ENCODE measurements at regions not wholly inside any gene's neighbourhood (a gene's known extent, or its start where the extent isn't known, plus 50 kb on each side); places are given as distances from the start of the nearest gene placed in this dataset.
"Not testable (repeated sequence)": the region's sequence is repeated elsewhere in the genome, so short reads cannot be mapped to it uniquely, and the experiment has no call there.

- no peak for DNase-seq
These were observed 1384.1 kb downstream of the UQCRFS1 start for GRCh38 chr19:27828829-27829228.

- DNase-seq = no peak
These were observed 1388.8 kb downstream of the UQCRFS1 start for GRCh38 chr19:27824108-27824507.

GRCh38 chr19:27822336-27822735 lies 1390.6 kb downstream of the UQCRFS1 start:
- no peak for DNase-seq

DNA sequence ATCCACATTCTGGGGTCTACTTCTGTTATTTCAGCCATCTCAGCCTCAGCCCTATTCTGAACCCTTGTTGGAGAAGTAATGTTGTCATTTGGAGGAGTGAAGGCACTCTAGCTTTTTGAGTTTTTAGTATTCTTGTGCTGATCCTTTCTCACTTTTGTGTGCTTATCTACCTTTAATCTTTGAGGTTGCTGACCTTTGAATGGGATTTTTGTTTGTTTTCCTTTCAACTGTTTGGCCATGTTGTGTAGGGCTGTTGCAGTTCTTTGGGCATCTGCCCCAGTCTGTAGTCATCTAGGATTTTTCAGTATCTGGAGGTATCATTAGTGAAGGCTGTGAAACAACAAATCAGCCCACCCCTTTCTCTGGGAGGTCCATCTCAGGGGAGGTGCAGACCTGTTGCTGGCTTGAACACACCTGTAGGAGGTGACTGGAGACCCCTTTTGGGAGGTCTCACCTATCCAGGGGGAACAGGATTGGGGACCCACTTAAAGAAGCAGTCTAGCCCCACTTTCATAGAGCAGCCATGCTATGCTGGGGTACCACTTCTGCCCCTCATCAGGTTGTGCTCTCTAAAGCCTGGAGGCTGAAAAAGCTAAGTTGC lies 1391.4 kb downstream of the UQCRFS1 start:
- DNase-seq = no peak

DNA sequence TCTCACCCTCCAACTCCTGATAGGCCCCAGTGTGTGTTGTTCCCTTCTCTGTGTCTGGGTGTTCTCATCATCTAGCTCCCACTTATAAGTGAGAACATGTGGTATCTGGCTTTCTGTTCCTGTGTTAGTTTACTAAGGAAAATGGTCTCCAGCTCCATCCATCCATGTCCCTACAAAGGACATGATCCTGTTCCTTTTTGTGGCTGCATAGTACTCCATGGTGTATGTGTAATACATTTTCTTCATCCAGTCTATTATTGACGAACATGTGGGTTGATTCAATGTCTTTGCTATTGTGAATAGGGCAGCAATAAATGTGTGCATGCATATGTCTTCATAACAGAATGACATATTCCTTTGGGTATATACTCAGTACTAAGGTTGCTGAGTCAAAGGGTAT lies 1397.0 kb downstream of the UQCRFS1 start:
- DNase-seq = no peak

DNA sequence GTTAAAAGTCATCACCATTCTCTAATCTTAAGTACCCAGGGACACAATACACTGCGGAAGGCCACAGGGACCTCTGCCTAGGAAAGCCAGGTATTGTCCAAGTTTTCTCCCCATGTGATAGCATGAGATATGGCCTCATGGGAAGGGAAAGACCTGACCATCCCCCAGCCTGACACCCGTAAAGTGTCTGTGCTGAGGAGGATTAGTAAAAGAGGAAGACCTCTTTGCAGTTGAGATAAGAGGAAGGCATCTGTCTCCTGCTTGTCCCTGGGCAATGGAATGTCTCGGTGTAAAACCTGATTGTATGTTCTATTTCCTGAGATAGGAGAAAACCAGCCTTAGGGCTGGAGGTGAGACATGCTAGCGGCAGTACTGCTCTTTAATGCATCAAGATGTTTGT lies 1398.1 kb downstream of the UQCRFS1 start:
- not testable (repeated sequence) for DNase-seq

DNA sequence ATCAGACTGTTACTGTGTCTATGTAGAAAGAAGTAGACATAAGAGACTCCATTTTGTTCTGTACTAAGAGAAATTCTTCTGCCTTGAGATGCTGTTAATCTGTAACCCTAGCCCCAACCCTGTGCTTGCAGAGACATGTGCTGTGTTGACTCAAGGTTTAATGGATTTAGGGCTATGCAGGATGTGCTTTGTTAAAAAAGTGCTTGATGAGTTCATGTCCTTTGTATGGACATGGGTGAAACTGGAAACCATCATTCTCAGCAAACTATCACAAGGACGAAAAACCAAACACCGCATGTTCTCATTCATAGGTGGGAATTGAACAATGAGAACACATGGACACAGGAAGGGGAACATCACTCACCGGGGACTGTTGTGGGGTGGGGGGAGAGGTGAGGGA lies 1398.7 kb downstream of the UQCRFS1 start:
- DNase-seq = not testable (repeated sequence)

DNA sequence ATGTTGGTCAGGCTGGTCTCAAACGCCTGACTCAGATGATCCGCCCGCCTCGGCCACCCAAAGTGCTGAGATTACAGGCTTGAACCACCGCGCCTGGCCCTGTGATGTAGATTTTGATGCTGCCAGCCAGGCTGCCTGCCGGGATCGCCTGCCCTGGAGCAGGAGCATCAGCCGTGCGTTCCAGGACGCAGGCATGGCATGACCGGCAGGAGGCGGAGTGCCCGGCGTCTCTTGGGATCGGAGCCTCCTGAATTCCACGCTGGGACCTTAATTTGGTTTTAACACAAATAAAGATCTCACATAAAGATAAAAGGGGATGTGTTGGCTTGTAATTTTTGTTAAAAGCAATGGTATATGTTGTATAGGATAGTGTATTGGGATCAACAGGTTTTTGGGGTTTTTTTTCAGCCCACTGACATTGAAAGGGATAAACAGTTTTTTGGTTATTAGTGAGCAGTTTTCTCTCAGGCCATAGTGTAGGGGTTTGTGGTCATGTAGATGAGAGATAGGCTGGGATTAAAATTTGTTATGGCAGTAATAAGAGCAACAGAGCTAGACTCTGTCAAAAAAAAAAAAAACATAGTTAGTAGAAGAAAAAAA lies 1406.4 kb downstream of the UQCRFS1 start:
- DNase-seq = no peak

DNA sequence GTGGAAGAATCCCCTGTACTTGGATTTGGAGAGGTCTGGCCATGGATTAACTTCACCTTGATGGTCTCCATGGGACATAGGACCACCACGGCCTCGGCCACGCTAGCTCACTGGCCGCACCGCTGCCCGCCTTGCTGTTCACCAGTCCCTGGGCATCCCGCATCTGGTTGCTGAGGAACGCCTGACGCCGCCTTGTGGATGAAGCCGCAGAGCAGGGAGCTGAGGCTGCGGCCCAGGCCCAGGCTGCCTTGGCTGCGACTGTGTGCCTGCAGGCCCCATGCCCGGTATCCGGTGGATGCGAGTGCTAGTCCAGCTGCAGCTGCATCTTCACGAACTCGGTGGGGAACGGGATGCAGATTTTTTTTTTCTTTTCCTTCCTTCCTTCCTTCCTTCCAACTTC lies 1407.1 kb downstream of the UQCRFS1 start:
- no peak for DNase-seq

GRCh38 chr19:27802293-27802692 lies 1410.7 kb downstream of the UQCRFS1 start:
- not testable (repeated sequence) for DNase-seq

- no peak for DNase-seq
These were observed 1416.4 kb downstream of the UQCRFS1 start for GRCh38 chr19:27796540-27796939.

DNA sequence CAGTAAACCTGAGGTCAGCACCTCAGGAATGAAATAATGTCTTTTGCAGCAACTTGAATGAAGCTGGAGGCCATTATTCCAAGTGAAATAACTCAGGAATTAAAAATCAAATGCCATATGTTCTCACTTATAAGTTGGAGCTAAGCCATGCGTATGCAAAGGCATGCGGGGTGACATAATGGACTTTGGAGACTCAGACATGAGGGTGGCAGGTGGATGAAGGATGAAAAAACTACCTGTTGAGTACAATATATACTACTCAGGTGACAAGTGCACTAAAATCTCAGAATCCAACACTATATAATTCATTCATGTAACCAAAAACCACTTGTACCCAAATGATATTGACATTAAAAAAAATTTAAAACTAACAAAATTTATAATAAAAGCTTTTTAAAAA lies 1416.9 kb downstream of the UQCRFS1 start:
- DNase-seq = no peak

DNA sequence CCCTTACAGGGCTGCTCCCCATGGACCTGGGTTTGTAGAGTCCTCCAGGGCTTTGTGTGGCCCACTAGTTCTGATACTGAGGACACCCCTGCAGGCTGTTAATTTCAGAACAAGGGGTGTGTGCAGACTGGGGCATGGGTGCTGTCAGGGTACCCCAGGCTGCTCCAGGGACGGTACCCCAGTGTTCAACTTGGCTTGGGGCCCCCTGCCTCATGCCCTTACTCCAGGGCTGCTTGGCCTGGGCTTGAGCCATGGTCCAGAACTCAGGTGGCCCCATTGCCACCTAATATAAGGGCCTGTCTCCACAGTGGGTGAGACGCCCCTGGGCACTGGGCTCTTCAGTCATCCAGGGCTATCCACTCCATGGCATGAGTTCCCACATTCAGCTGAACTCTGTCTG lies 1417.6 kb downstream of the UQCRFS1 start:
- DNase-seq = no peak

DNA sequence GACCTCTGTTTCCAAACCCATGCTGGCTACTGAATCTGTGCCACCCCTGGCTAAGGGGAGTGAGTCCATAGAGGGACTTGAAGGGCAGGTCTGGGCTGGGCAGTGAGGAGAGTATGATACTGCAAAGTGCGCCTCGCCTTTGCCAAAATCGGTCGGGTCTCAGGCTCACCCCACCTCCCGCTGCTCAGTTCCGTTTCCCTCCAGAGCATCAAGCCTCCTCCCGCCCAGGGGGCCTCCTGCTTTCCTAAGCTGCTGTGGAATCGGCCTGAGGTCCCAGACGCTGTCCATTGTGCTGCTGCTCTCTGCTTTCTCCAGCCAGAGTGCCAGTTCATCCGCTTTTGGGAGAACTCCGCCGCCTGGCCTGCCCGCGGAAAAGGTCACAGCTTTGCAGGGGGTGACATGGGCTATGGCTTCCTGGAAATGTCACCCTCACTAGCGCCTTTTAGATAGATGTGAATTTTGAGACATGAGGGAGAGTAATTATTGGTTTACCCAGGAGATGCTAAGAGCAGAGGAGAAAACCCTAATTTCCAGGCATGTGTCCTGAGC lies 1418.4 kb downstream of the UQCRFS1 start:
- no peak for DNase-seq

DNA sequence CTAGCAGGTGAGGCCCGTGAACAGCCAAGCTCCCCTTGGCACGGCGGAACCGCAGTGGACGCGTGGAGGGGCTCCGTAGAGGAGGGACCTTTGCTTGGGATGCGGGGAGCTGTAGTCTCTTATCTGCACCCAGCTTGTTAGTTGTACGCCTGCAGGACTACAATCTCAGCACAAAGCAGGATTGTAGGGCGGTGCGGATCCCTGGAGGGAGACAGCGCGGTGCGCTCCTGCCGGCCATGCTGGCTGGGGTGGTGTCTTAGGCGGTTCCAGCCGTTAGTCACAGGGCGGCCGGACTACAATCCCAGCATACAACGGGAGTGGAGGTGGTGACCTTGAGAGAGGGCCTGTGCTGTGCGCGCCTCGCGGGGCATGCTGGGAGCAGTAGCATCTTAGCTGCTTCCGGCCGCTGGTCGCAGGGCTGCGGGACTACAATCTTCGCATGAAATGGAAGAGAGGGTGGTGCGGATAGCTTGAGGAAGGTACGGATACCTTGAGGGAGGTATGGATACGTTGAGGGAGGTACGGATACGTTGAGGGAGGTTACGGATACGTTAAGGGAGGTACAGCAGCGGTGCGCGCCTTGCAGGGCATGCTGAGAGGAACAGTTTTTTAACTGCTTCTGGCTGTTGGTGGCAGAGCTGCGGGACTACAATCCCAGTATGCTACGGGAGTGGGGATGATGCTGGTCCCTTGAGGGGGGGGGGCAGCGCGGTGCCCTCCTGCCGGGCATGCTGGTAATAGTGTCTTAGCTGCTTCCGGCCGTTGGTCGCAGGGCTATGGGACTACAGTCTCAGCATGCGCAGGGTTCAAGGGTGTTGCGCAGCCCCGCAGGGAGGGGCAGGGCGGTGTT lies 1419.1 kb downstream of the UQCRFS1 start:
- peak; percentile 93 for DNase-seq

DNA sequence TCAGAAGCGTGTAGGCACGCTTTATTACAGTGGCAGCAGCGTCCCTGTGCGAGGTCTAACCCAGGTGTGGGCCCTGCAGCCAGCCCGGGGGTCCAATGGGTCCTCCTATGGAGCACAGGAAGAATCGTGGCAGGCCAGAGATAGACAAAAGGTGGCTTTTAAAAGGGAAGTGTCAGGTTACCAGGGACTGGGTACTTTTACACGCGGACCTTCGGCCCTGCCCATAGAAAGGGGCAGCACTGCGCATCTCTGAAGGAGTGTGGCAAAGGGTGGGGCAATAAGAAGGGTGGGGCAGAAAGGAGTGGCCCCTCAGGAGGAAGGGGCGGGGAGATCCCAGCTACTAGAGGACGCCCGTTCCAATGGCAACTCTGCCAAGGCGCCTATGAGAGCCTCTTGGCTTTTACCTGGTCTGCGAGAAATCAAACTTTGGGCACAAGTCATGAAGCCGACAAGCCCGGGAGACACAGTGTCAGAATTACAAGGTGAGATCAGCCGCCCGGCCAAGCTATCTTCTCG lies 1419.8 kb downstream of the UQCRFS1 start:
- DNase-seq = peak; percentile 73

- DNase-seq = no peak
These were observed 1420.3 kb downstream of the UQCRFS1 start for GRCh38 chr19:27792576-27793127.

- DNase-seq = no peak
These were observed 1432.4 kb downstream of the UQCRFS1 start for GRCh38 chr19:27780367-27781075.

GRCh38 chr19:27779954-27780353 lies 1433.0 kb downstream of the UQCRFS1 start:
- DNase-seq = no peak

DNA sequence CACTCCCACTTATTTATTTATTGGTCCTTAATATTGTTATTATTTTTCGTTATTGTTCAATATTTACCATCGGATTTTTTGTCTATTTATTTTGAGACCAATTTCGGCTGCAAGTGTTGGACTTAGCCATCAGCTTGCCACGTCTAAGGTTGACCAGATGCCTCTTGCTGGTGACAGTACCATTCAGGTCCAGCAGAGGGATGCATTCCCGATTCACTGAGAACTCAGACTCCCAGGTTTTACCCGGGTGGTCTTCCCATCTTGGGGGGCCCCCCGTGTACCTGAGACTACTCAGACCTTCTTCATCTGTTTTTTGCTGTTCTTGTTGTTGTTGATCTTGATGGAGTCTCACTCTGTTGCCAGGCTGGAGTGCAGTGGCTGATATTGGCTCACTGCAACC lies 1435.2 kb downstream of the UQCRFS1 start:
- no peak for DNase-seq

DNA sequence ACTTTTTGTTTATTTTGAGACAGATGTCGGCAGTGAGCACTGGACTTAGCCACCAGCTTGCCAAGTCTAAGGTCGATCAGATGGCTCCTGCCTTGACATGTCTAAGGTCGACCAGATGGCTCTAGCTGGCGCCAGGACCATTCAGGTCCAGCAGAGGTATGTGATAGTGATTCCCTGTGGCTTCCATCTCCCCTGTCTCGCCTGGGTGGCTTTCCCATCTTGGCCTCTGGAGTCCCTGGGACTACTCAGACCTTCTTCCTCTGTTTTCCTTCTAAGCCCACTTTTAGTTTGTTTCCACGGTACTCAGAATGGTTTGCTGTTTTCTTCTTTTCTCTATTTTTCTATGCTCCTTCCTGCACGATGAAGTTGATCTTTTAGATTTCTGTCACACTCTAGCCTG lies 1435.7 kb downstream of the UQCRFS1 start:
- no peak for DNase-seq

DNA sequence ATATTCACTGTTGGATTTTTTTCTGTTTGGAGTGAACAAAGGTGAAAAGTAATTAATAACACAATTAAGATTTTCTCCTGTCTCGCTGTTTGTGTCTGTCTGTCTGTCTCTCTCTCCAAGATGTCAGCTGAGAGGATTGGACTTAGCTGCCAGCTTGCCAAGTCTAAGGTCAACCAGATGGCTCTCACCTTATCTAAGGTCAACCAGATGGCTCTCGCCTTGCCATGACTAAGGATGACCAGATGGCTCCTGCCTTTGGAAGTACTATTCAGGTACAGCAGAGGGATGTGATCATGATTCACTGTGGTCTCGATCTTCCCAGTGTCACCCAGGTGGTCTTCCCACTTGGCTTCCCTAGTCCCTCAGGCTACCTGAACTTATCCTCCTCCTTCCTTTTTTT lies 1436.4 kb downstream of the UQCRFS1 start:
- no peak for DNase-seq

DNA sequence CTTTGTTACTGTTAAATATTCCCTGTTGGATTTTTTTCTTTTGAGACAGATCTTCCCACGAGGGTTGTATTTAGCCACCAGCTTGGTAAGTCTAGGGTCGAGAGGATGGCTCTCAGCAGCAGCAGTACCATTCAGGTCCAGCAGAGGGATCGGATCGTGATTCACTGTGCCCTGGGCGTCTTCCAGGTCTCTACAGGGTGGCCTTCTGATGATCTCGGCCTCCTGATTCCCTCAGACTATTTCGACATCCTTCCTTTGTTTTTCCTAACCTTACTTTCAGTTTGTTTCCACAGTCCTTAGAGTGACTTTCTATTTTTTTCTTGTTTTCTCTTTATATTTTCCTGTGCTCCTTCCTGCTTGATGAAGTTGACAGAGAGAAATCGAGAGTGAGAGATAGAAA lies 1436.9 kb downstream of the UQCRFS1 start:
- DNase-seq = no peak
